NB4 (cell line): ENCODE measurements at regions not wholly inside any gene's neighbourhood (a gene's known extent, or its start where the extent isn't known, plus 50 kb on each side); places are given as distances from the start of the nearest gene placed in this dataset.

Experiments
- DNase-seq: peaks from one replicate; pipeline ENCODE4 v3.0.0; 2010; ENCODE audit warnings: low read depth
- H3K4me3 ChIP-seq: one replicate; pipeline ENCODE4 v1.5.1; 2011; ENCODE audit warnings: mild to moderate bottlenecking, low read depth, low read length, moderate library complexity
- CTCF ChIP-seq: IDR thresholded peaks from one replicate; pipeline ENCODE4 v1.5.1; 2012; ENCODE audit warnings: low read depth, low read length
- MAX ChIP-seq: IDR thresholded peaks from 2 replicates; pipeline ENCODE4 v1.6.1; 2011; ENCODE audit warnings: low read depth, low read length
- MYC ChIP-seq: IDR thresholded peaks from 2 replicates; pipeline ENCODE4 v1.6.1; 2011; ENCODE audit warnings: low read depth, low read length
- POLR2A ChIP-seq: IDR thresholded peaks from 2 replicates; pipeline ENCODE4 v1.6.1; 2011; ENCODE audit warnings: mild to moderate bottlenecking; ENCODE audit not compliant: insufficient read length; ENCODE audit errors: extremely low read depth

- DNase-seq = no peak
- TF ChIP-seq POLR2A = no peak
- no peak overlapping the region for H3K4me3 ChIP-seq
Measured at GRCh38 chr13:73258406-73258805, 199.6 kb downstream of the KLF5 start.

- no peak overlapping the region for H3K4me3 ChIP-seq
- TF ChIP-seq MYC = no peak
- no peak for TF ChIP-seq MAX
- TF ChIP-seq CTCF = no peak
- no peak for TF ChIP-seq POLR2A
- DNase-seq = no peak
Measured at GRCh38 chr13:73254827-73255226, 196.0 kb downstream of the KLF5 start.

GRCh38 chr13:73251626-73252265 is 192.9 kb downstream of the KLF5 start:
- no peak for DNase-seq

GRCh38 chr13:73250061-73250460 is 191.3 kb downstream of the KLF5 start:
- peak; percentile 9 for DNase-seq
- no peak overlapping the region for H3K4me3 ChIP-seq
- TF ChIP-seq POLR2A = no peak

More at GRCh38 chr13:73251626-73252265, 192.9 kb downstream of the KLF5 start:
- TF ChIP-seq CTCF (no peak), MYC (no peak)
- H3K4me3 ChIP-seq = no peak overlapping the region

- no peak overlapping the region for H3K4me3 ChIP-seq
- no peak for DNase-seq
- TF ChIP-seq MYC (no peak), CTCF (no peak), MAX (no peak), POLR2A (no peak)
Measured at GRCh38 chr13:73248711-73249580, 190.1 kb downstream of the KLF5 start.

- TF ChIP-seq CTCF (no peak), MAX (no peak), MYC (no peak), POLR2A (no peak)
Measured at GRCh38 chr13:73248154-73248553, 189.3 kb downstream of the KLF5 start.

GRCh38 chr13:73245246-73245645 is 186.4 kb downstream of the KLF5 start:
- no peak for DNase-seq
- TF ChIP-seq MYC (no peak), POLR2A (no peak), MAX (no peak), CTCF (no peak)
- H3K4me3 ChIP-seq = no peak overlapping the region

More at GRCh38 chr13:73248154-73248553, 189.3 kb downstream of the KLF5 start:
- no peak for DNase-seq
- H3K4me3 ChIP-seq = no peak overlapping the region
